NCI-H1930 (cell line): ENCODE measurements at regions not wholly inside any gene's neighbourhood (a gene's known extent, or its start where the extent isn't known, plus 50 kb on each side); places are given as distances from the start of the nearest gene placed in this dataset.
"Not testable (repeated sequence)": the region's sequence is repeated elsewhere in the genome, so short reads cannot be mapped to it uniquely, and the experiment has no call there.

Experiments used
- DNase-seq, 2 experiments: peaks; one replicate each; lab custom pipeline; 2025; lab: John Stamatoyannopoulos, UW

DNA sequence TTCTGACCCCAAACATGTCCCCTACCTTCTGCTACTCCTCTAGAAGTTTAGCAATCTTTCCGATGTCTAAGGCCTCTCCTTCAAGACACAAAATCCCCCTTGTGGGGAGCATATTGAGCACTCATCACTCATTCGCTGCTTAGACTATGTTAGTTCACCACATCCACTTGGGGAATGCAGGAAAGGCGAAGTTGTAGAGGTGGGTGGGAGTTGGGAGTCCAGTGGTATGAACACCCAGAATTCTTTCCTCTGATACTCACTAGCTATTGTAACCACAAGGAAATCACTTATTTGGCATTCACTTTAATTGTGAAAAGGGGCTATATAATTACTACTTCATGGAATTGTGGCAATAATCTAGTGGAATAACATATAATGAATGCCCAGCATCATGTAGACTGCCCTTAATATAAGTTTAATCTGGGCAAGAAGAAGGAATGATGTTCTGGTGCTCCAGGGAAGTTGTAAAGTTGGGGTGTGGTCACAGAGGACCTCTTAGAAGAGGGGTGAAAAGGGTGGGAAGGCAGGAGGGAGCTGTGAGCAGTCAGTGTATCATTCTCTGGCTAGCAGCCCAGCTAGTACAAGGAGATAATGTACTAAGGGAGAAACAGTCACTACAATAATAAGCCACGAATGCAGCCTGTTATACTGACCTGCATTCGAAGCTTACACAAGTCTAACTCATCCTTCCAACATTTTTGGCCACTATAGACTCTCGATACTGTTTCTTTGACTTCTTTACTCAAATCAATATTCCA lies 468.2 kb upstream of the DIPK2B start:
- DNase-seq, result no peak

DNA sequence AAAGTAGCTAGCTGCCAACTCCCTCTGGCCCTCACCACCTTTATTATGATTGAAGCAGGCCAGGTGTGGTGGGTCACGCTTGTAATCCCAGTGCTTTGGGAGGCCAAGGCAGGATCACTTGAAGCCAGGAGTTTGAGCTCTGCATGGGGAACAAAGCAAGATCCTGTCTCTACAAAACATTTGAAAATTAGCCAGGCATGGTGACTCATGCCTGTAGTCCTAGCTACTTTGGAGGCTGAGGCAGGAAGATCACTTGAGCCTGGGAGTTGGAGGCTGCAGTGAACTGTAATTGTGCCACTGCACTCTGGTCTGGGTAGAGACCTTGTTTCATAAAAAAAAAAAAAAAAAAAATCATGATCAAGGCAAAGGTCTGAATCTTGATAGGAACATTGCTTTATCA lies 467.0 kb upstream of the DIPK2B start:
- no peak for DNase-seq

DNA sequence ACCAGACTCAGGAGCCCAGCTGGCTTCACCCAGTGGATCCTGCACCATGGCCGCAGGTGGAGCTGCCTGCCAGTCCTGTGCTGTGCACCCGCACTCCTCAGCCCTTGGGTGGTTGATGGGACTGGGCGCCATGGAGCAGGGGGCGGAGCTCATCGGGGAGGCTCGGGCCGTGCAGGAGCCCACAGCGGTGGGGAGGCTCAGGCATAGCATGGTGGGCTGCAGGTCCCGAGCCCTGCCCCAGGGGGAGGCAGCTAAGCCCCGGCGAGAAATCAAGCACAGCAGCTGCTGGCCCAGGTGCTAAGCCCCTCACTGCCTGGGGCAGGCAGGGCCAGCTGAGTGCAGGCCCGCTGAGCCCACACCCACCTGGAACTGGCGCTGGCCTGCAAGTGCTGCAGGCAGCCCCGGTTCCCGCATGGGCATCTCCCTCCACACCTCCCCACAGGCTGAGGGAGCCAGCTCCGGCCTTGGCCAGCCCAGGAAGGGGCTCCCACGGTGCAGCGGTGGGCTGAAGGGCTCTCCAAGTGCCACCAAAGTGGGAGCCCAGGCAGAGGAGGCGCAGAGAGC lies 464.1 kb upstream of the DIPK2B start:
- DNase-seq, result no peak

DNA sequence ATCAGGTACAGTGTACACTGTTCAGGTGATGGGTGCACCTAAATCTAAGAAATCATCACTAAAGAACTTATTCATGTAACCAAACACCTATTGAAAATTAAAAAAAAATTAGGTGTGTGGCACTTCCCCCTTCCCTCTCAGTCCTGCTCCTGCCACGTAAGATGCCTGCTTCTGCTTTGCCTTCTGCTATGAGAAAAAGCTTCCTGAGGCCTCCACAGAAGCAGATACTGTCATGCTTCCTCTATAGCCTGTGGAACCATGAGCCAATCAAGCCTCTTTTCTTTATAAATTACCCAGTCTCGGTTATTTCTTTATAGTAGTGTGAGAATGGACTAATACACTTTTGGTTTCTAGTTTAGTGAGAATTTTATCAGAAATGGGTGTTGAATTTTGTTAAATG lies 459.8 kb upstream of the DIPK2B start:
- no peak for DNase-seq

DNA sequence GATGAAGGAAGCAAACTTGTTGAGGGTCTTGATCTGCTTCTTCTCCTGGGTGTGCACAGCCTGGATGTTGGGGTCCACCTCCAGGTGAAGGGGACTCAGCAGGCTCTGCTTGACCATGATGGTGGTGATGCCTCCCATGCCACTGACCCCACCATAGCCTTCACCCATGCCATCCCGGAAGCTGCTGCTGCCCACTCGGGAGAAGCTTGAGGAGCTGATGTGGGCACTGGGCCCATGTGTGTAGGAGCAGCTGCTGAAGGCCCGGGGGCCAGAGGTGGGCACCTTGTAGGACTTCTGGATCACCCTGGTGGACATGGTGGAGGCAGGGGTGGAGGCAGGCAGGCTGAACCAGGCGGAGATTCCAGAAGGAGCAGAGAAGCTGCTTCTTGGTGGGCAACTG lies 432.7 kb upstream of the DIPK2B start:
- no peak for DNase-seq

DNA sequence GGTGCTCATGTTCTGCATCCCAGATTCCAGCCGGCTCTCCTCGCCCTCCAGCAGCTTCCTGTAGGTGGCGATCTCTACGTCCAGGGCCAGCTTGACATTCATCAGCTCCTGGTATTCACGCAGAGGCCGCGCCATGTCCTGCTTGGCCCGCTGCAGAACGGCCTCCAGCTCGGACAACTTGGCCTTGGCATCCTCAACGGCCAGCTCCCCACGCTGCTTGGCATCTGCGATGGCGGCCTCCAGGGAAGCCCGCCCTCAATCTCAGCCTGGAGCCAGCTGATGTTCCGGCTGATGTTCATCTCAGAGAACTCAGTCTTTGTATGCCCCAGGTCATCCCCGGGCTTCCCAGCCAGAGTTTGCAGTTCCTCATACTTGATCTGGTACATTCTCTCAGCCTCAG lies 431.8 kb upstream of the DIPK2B start:
- peak in 1 of 2 experiments; percentile 1 for DNase-seq

DNA sequence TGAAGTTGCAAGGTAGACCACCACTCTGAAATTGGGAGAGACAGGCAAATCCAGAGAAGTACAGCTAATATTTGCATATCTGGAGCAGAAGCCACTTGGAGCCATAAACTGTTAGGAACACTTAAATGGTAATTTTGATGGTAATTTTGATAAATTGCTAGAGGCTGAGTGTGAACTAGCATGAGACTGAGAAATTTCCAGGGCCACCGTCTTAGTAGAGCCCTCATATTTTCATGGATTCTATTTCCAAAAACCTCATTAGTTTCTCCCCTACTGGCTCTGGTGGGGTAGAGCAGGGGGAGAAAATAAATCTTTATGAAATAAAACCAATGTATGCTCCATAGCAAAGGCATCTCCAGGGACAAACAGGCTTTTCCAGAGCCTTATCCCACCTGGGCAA lies 429.4 kb upstream of the DIPK2B start:
- DNase-seq, result no peak

DNA sequence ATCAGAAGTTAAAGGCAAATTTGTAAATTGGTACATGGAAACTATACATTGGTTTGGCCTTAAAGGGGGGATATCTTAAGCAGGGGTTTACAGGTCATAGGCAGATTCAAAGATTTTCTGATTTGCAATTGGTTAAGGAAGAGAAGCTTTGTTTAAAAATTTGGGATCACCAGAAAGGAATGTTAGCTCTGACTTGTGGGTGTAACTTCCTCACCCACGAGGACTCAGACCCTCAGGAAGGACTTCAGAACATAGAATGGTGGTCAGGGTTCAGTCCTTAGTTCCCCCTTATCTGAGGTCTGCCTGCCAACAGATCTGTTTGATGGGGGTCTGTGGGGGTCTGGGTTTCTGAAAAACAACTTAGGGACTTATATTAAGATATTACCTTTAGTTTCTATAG lies 427.4 kb upstream of the DIPK2B start:
- no peak for DNase-seq

DNA sequence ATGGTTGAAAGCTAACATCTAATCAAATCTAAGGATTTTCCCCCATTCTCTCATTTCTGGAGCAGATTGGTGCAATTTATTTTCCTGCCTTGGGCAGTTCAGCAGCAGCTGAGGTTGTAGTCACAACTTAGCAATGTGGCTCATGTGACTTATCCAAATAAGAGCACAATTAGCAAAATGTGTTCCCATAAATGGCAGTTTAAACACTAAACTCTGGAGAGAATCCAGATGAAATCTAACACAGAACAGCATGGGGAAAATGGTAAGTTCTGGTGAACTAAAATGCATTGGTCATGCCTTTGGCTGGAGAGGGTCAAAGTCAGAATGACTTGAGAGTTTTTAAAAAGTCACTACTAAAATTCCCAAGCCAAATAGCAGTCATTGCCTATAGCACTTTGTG lies 422.6 kb upstream of the DIPK2B start:
- no peak for DNase-seq

DNA sequence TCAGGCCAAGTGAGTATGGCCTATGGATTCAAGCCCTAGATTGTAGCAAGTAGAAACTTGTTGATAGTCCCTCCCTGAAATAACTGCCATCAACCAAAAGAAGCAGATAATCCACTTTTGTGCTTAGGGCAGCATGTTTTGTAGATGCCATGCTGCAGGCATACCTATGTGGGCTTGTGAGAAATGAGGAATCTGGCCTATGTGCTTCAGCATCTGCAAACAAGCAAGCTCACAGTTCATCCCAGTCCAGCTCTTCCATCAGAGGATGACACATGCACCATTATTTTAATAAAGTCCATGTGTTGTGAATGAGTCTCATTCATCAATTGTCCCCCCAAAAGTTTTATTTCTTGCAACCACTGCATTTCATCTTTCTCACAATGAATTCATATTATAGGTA lies 421.9 kb upstream of the DIPK2B start:
- no peak for DNase-seq

DNA sequence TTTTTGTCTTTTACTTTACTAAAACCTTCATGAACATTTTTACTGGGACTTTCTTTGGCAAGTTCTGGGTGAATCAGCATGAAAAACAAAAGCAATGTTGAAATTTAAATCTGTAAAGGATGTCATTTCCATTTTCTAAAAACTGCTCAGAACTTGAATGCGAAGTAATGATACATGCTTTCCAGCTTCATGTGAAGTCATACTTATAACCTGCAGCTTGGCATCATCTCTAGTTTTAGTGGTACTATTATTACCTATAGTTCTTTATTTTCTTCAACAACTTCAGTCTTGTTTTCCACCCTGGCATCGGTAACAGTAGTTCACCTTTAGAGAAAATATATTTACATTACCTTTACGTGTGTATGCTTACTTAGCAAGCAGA lies 421.4 kb upstream of the DIPK2B start:
- no peak for DNase-seq

DNA sequence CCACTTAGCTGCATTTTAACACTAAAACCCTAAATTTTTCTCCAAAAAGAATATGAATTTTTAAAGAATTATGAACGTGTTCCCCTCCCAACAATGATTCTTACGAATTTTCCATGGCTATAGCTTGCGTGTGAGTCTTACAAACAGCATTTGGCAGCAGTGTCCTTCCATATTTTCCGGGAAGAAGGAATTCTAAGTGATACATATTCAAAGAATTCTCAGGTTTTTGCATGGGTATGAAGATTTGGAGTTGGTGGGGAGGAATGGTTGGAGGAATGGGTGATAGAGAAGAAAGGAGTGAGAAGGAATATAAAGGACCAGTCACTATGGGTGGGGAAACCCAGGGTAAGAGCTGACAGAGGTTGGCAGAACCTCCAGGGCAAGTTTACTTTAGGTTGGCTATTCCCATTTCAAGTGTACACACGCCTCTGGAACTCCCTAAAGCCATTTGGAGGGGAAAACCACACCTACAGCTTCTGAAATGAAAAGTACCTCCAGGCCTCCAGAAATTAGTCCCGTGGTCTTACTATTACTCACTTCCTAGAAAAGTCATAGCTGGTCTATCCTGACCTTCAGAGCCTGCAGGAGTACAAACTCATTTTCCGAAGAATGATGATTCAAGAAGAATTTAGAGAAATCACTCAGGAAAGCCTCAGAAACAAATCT lies 420.8 kb upstream of the DIPK2B start:
- DNase-seq, result no peak

DNA sequence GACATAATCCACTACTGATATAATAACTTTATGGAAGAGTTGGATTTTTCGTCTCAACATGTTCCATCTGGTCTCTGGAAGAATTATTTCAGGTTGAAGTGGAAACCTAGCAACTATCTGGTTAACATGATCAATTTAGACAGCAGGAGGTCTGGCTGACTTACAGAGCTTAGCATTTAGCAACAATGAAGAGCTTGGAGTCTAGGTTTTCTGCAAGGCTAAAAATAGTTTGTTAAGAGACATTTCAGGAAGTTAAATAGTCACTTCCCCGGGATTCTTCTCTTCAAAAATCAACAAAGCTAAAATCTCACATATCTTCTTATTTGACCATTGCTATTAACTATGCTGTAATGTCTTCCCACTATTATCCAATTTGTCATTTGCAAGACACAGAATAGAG lies 418.6 kb upstream of the DIPK2B start:
- no peak for DNase-seq

DNA sequence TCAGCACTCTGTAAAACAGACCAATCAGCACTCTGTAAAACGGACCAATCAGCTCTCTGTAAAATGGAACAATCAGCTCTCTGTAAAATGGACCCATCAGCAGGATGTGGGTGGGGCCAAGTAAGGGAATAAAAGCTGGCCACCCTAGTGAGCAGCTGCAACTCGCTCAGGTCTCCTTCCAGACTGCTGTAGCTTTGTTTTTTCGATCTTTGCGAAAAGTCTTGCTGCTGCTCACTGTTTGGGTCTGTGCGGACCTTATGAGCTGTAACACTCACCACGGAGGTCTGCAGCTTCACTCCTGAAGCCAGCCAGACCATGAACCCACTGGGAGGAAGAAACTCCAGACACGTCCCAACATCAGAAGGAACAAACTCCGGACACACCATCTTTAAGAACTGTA lies 414.9 kb upstream of the DIPK2B start:
- DNase-seq, result not testable (repeated sequence)

DNA sequence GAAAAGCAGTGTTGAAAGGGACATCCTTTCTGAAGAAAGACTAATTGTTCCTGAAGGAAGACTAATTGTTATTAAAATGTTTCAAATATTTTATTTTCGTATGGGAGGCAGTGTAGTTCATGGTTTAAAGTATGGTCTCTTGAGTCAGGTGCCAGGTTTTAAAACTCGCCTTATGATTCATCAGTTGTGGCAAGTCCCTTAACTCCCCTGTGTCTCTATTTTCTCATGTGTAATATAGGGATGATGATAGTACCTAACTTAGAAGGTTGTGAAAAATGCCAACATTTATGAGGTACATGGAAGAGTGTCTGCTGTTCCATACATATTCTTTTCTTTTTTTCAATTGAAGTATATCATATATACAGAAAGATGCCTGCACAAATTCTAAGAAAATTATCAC lies 414.2 kb upstream of the DIPK2B start:
- no peak for DNase-seq

DNA sequence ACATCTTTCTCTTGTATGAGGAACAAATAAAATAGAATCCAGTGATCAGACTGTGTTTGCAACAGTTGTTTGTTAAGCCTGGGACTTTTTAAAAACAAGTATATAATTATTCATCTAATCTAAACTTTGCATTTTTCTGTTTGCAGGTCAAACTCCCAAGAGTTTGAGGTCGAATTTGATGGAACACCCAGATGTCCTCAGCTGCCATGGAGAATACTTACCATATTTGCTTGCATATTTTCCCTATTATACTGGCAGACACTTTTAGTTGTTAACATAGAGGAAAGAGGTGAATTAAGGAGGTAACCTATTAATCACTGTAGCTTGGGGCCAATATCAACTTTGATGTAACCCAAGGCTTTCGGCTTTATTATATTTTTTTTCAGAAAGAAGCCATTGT lies 401.5 kb upstream of the DIPK2B start:
- DNase-seq, result no peak

DNA sequence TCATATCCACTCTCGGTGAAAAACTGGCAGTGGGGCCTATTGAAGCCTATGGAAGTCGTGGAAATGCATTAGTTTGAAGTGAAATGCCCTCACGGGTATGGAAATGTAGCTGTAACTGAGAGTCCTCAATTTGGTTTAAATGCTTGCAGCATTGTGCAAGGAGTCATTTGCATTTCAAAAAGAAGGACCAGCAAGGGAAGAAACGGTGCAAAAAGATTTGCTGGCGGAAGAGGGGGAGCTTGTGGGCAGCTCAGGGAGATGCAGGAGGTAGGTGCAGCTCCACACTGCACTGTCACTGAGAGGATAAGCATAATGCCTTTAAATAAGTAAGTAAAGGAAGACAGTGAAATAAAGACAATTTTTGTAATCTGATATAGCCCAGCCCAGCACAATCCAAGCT lies 400.4 kb upstream of the DIPK2B start:
- DNase-seq, result no peak

DNA sequence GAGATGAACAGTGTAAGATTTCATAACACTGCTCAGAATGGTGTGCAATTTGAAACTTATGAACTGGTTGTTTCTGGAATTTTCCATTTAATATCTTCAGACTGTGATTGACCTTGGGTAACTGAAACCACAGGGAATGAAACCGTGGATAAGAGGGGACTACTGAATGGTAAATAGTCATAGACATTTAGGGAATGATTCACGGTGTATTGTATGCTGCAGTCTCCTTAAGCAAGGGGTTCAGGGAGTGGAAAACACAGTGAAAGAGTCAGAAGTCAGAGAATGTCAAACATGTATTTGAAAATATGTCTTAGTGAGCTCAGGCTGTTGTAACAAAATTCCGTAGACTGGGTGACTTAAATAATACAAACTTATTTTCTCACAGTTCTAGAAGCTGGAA lies 398.2 kb upstream of the DIPK2B start:
- no peak for DNase-seq

DNA sequence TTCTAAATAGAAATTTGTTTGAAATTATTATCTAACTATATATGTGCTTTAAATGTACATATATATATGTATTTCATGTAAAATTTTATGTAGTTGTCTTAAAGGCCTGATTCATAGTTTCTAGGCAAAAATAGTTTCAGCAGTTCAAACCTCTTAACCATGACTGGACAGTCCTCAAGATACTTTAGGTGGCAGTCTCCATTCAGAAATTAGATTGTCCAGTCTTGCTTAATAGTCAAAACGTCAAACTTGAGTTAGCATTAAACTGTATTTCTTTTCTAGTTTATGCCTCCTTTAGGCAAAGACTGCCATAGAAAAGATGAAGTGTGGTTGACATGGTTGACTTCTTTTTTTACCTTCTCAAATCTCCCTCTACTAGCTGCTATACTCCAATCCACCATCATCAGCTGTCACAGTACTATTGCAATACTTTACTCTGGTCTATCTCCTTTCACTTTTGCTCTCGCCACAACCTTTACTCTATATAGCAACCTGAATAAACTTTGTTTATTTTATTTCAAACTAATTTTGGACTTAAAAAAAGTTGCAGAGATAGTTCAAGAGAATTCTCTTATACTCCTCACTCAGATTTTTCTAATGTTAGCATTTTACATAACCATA lies 395.6 kb upstream of the DIPK2B start:
- no peak for DNase-seq

DNA sequence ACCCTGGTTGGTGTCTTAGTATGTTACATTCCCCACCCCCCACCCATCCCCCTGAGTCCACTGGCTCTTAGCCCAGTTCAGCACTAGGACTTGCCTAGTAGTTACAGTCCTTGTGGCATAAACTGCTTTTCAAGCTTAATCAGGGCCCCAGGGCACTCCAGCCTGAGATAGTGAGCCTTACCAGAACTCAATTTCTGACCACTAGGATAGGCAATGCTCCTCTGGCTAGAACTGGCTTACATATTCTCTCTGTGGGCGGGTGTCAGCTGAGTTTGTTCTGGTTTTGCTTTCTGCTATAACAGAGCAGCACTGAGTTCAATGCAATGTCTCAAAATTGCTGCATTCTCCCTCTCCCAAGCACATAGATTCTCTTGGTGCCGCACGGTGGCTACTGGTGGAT lies 391.4 kb upstream of the DIPK2B start:
- DNase-seq, result no peak

DNA sequence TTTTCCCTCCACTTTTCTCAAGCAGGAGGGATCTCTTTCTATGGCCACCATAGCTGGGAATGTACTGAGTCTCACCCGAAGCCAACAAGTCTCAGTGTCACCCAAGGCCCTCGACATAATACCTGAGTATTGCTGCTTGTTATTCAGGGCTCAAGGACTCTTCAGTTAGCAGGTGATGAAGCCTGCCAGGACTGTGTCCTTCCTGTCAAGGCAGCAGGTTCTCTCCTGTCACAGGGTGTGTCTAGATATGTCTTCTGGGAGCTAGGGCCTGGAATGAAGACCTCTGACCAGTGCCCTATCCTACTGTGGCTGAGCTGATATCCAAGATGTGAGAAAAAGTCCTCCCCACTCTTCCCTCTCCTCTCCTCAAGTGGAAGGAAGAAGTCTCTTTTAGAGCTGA lies 391.0 kb upstream of the DIPK2B start:
- no peak for DNase-seq

DNA sequence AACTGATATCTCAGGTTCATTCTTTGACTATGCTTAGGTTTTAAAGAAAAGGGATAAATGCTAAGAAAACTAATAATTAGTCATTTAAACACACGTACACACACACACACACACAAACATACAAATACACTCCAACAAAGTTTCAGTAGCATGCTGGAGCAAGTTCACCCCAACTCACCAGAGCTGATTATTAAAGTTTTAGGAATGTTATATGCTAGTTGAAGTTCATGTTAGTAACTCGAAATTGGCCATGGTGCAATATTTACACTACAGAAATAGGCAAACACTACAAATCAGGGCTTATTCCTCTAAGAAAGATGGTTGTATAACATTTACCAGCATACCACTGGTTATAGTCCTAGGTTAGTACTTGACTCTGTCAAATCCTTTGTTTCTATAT lies 384.0 kb upstream of the DIPK2B start:
- no peak for DNase-seq

DNA sequence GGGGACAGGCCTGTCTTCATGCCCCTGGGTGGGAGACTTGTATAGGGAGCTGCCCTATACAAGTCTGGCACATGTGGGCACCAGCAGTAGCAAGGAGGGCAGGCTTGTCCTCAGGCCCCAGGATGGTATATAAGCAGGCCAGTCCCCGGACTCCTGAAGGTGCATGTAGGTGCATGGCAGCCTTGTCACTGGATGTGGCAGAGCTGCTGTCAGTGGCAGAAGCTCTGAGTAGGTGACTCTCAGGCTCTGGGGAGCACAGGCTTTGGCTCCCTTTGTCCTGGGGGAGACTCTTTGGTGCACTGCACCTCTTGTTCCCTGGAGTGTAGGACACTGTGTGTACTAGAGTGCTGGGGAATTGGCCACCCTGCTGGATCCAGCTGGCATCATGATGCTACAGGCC lies 376.7 kb upstream of the DIPK2B start:
- no peak for DNase-seq
